Thyroid gland (tissue), 4 donors: ENCODE measurements at regions not wholly inside any gene's neighbourhood (a gene's known extent, or its start where the extent isn't known, plus 50 kb on each side); places are given as distances from the start of the nearest gene placed in this dataset.

Experiments
- CTCF ChIP-seq, 6 experiments: fragments of 200-600 bp in 3 of 6; fragments of 450-650 bp in 3 of 6; sonication (generic) in 3 of 6; IDR thresholded peaks; one replicate each; pipeline ENCODE4 v1.5.1; 2016 to 2019; ENCODE audit warnings: antibody characterized with exemption in 6 of 6, mild to moderate bottlenecking in 2 of 6, inconsistent platforms in 1 of 6, moderate library complexity in 1 of 6
- POLR2A ChIP-seq, 2 donors: fragments of 450-650 bp; IDR thresholded peaks; one replicate each; pipeline ENCODE4 v1.6.1; 2017; ENCODE audit warnings: antibody characterized with exemption in 2 of 2, mild to moderate bottlenecking in 2 of 2, moderate library complexity in 1 of 2

- TF ChIP-seq POLR2A (IDR thresholded peaks at IDR 0.05): no peak
- TF ChIP-seq CTCF (IDR thresholded peaks at IDR 0.05): no peak
These were observed 381.4 kb downstream of the CCDC85A start for GRCh38 chr2:56565143-56565542.
